ENCODE measurements at regions not wholly inside any gene's neighbourhood (a gene's known extent, or its start where the extent isn't known, plus 50 kb on each side); places are given as distances from the start of the nearest gene placed in this dataset.

DNA sequence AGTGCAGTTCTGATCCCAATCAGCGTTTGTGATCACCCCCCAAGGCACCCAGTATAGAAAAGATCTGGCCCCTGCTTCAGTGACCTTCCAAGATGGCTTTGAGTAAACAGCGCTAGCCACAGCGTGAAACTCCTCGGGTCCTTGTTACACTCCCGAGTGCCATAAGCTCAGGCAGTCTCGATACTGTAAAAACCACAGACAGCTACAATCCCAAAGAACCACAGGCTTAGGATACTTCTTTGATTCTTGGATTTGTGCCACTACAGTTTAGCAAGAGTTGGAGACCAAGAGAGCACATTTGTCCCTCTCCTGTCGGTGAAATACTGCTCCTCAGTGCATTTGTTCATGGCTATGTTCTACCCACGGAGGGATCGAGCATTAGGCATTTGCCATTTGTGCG lies 352.5 kb upstream of the ZNF521 start:
- TF ChIP-seq CTCF (conservative IDR thresholded peaks at IDR 0.05; ENCODE audit: low read depth, low read length) (no peak), EZH2 (IDR thresholded peaks at IDR 0.05; ENCODE audit: borderline replicate concordance, low read depth, low read length, poor library complexity, severe bottlenecking) (no peak)

All from A673 (cell line).